Neural cell (in vitro differentiated cells): ENCODE measurements at regions not wholly inside any gene's neighbourhood (a gene's known extent, or its start where the extent isn't known, plus 50 kb on each side); places are given as distances from the start of the nearest gene placed in this dataset.

Source experiments
- H2AFZ ChIP-seq: fragments of 200-600, 300-800 bp; sonication (generic), shearing (Covaris generic); 2 replicates; pipeline ENCODE4 v1.6.0; 2014; ENCODE audit warnings: low read depth, mild to moderate bottlenecking, antibody characterized with exemption, low read length, moderate library complexity
- H3F3A ChIP-seq: fragments of 200-600 bp; shearing (Covaris generic); 2 replicates; pipeline ENCODE4 v1.6.1; 2016; ENCODE audit warnings: mild to moderate bottlenecking, moderate library complexity, mixed read lengths, antibody characterized with exemption, low read length; ENCODE audit not compliant: insufficient read depth, poor library complexity, severe bottlenecking
- H3K27ac ChIP-seq: fragments of 200-600, 300-800 bp; sonication (generic), shearing (Covaris generic); 2 replicates; pipeline ENCODE4 v1.5.1; 2014; ENCODE audit warnings: mild to moderate bottlenecking, low read length, moderate library complexity
- H3K27me3 ChIP-seq: fragments of 300-800, 200-600 bp; sonication (generic), shearing (Covaris generic); 2 replicates; pipeline ENCODE4 v1.6.0; 2014; ENCODE audit warnings: mild to moderate bottlenecking, low read depth, low read length, moderate library complexity; ENCODE audit not compliant: insufficient read depth
- H3K36me3 ChIP-seq: fragments of 300-800, 200-600 bp; sonication (generic), shearing (Covaris generic); 2 replicates; pipeline ENCODE4 v1.5.1; 2014; ENCODE audit warnings: mild to moderate bottlenecking, antibody characterized with exemption, low read length, moderate library complexity; ENCODE audit not compliant: insufficient read depth
- H3K4me2 ChIP-seq: fragments of 300-800, 200-600 bp; sonication (generic), shearing (Covaris generic); 2 replicates; pipeline ENCODE4 v1.6.0; 2014; ENCODE audit warnings: mild to moderate bottlenecking, low read length
- H3K4me3 ChIP-seq: fragments of 300-800, 200-600 bp; sonication (generic), shearing (Covaris generic); 2 replicates; pipeline ENCODE4 v1.5.1; 2014; ENCODE audit warnings: mild to moderate bottlenecking, low read length, moderate library complexity
- H3K79me2 ChIP-seq: fragments of 200-600 bp; shearing (Covaris generic); replicated peaks from 2 replicates; pipeline ENCODE4 v1.6.0; 2014; ENCODE audit warnings: mild to moderate bottlenecking, low read length, moderate library complexity; ENCODE audit not compliant: insufficient read depth
- H3K9ac ChIP-seq: fragments of 300-800, 200-600 bp; sonication (generic), shearing (Covaris generic); 2 replicates; pipeline ENCODE4 v1.6.1; 2016; ENCODE audit warnings: mild to moderate bottlenecking, low read length, mixed read lengths
- H3K9me2 ChIP-seq: fragments of 200-600 bp; shearing (Covaris generic); 2 replicates; pipeline ENCODE4 v1.6.1; 2016; ENCODE audit warnings: mild to moderate bottlenecking, low read length, mixed read lengths; ENCODE audit not compliant: insufficient read depth
- H3K9me3 ChIP-seq: fragments of 200-600, 300-800 bp; sonication (generic), shearing (Covaris generic); 2 replicates; pipeline ENCODE4 v1.6.1; 2016; ENCODE audit warnings: mild to moderate bottlenecking, mixed run types, low read length, moderate library complexity, mixed read lengths
- H4K20me1 ChIP-seq: fragments of 200-600 bp; shearing (Covaris generic); 2 replicates; pipeline ENCODE4 v1.6.1; 2016; ENCODE audit warnings: mild to moderate bottlenecking, mixed run types; ENCODE audit not compliant: insufficient read depth
- EP300 ChIP-seq: fragments of 450-650 bp; conservative IDR thresholded peaks from 2 replicates; pipeline ENCODE4 v1.6.1; 2014; ENCODE audit warnings: antibody characterized with exemption, mild to moderate bottlenecking, moderate library complexity; ENCODE audit not compliant: poor library complexity, severe bottlenecking
- EZH2 ChIP-seq: fragments of 200-600, 300-800 bp; shearing (Covaris generic), sonication (generic); IDR thresholded peaks from 2 replicates; pipeline ENCODE4 v1.6.1; 2014; ENCODE audit warnings: antibody characterized with exemption, low read length, borderline replicate concordance, mild to moderate bottlenecking; ENCODE audit not compliant: insufficient read depth, poor library complexity, severe bottlenecking
- MXI1 ChIP-seq: fragments of 450-650 bp; conservative IDR thresholded peaks from 2 replicates; pipeline ENCODE4 v1.6.1; 2014; ENCODE audit warnings: antibody characterized with exemption, mild to moderate bottlenecking; ENCODE audit not compliant: poor library complexity, severe bottlenecking
- POLR2AphosphoS5 ChIP-seq: IDR thresholded peaks from 2 replicates; pipeline ENCODE4 v1.6.1; 2012
- RAD21 ChIP-seq: fragments of 450-650 bp; conservative IDR thresholded peaks from 2 replicates; pipeline ENCODE4 v1.6.1; 2014; ENCODE audit warnings: antibody characterized with exemption, mild to moderate bottlenecking, moderate library complexity
- SMC3 ChIP-seq: fragments of 450-650 bp; conservative IDR thresholded peaks from 2 replicates; pipeline ENCODE4 v1.6.1; 2014; ENCODE audit warnings: antibody characterized with exemption, mild to moderate bottlenecking, moderate library complexity; ENCODE audit not compliant: poor library complexity
- TAF1 ChIP-seq: IDR thresholded peaks from 2 replicates; pipeline ENCODE4 v1.6.1; 2012; ENCODE audit warnings: low read depth
- TF ChIP-seq, protein P1 (sequence below): IDR thresholded peaks from 2 replicates; pipeline ENCODE4 v1.6.1; 2012; ENCODE audit warnings: borderline replicate concordance
- TF ChIP-seq, protein P2 (sequence below): fragments of 450-650 bp; IDR thresholded peaks from 2 replicates; pipeline ENCODE4 v1.5.1; 2014; ENCODE audit warnings: antibody characterized with exemption, mild to moderate bottlenecking, moderate library complexity; ENCODE audit not compliant: poor library complexity, severe bottlenecking

DNA sequence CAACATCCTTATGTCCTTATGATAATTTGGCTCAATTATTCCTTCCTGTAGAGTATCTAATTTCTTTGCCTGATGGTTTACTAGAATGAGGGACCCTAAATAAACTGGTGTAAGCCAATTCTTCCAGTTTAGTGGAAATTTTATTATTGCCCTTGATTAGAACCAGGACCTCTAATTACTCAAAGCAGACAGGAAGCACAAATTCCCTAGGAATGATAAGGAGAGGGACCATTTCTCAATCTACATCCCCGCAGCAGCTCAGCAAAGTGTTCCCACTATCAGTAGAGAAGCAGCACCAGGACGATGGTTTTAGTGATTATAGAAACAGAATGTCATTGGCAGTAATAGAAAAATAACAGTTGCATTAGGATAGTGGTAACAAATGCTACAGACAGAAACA lies 97.1 kb downstream of the PLPPR4 start:
- Histone ChIP-seq H3K79me2 (no peaks in the 10 kb centered on the region), H3K27ac (no peak overlapping the region), H3K36me3 (no peaks in the 10 kb centered on the region), H3F3A (no peaks in the 10 kb centered on the region), H3K9me3 (no peaks in the 10 kb centered on the region), H3K9me2 (no peaks in the 10 kb centered on the region), H4K20me1 (no peaks in the 10 kb centered on the region), H3K27me3 (no peaks in the 10 kb centered on the region), H2AFZ (no peak overlapping the region), H3K4me2 (no peak overlapping the region), H3K9ac (no peak overlapping the region), H3K4me3 (no peak overlapping the region)
- TF ChIP-seq, protein P1, sequence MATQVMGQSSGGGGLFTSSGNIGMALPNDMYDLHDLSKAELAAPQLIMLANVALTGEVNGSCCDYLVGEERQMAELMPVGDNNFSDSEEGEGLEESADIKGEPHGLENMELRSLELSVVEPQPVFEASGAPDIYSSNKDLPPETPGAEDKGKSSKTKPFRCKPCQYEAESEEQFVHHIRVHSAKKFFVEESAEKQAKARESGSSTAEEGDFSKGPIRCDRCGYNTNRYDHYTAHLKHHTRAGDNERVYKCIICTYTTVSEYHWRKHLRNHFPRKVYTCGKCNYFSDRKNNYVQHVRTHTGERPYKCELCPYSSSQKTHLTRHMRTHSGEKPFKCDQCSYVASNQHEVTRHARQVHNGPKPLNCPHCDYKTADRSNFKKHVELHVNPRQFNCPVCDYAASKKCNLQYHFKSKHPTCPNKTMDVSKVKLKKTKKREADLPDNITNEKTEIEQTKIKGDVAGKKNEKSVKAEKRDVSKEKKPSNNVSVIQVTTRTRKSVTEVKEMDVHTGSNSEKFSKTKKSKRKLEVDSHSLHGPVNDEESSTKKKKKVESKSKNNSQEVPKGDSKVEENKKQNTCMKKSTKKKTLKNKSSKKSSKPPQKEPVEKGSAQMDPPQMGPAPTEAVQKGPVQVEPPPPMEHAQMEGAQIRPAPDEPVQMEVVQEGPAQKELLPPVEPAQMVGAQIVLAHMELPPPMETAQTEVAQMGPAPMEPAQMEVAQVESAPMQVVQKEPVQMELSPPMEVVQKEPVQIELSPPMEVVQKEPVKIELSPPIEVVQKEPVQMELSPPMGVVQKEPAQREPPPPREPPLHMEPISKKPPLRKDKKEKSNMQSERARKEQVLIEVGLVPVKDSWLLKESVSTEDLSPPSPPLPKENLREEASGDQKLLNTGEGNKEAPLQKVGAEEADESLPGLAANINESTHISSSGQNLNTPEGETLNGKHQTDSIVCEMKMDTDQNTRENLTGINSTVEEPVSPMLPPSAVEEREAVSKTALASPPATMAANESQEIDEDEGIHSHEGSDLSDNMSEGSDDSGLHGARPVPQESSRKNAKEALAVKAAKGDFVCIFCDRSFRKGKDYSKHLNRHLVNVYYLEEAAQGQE = no peak
- TF ChIP-seq RAD21 (no peak), POLR2AphosphoS5 (no peak), EP300 (no peak)
- TF ChIP-seq, protein P2, sequence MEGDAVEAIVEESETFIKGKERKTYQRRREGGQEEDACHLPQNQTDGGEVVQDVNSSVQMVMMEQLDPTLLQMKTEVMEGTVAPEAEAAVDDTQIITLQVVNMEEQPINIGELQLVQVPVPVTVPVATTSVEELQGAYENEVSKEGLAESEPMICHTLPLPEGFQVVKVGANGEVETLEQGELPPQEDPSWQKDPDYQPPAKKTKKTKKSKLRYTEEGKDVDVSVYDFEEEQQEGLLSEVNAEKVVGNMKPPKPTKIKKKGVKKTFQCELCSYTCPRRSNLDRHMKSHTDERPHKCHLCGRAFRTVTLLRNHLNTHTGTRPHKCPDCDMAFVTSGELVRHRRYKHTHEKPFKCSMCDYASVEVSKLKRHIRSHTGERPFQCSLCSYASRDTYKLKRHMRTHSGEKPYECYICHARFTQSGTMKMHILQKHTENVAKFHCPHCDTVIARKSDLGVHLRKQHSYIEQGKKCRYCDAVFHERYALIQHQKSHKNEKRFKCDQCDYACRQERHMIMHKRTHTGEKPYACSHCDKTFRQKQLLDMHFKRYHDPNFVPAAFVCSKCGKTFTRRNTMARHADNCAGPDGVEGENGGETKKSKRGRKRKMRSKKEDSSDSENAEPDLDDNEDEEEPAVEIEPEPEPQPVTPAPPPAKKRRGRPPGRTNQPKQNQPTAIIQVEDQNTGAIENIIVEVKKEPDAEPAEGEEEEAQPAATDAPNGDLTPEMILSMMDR = no peak

DNA sequence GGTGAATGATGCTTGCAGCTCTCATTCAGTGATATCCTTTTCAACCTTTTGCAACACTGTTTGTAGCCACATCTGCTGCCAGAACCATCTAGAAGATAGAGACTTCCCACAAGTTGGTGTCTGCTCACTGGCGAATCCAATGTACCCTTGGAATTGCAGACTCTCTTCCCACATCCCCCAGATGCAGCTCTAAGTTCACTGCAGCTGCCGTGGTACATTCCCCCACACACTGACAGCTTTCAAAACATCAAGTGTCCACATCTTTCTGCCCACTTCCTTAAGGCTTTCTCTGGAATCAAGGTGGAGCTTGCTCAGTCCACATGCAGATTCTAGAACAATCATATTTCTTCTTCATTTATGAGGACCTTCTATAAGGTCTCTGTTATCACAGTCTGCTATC lies 99.2 kb downstream of the PLPPR4 start:
- H4K20me1 ChIP-seq = no peaks in the 10 kb centered on the region
- H3K27ac ChIP-seq = no peak overlapping the region
- no peaks in the 10 kb centered on the region for H3K9me2 ChIP-seq
- no peaks in the 10 kb centered on the region for H3K9me3 ChIP-seq
- TF ChIP-seq RAD21 (no peak), TAF1 (no peak), EP300 (no peak), EZH2 (no peak), SMC3 (no peak)
- H3K4me2 ChIP-seq = no peak overlapping the region
- H3F3A ChIP-seq = no peaks in the 10 kb centered on the region
- no peak overlapping the region for H3K4me3 ChIP-seq
- no peak overlapping the region for H2AFZ ChIP-seq
- H3K79me2 ChIP-seq = no peaks in the 10 kb centered on the region
- H3K9ac ChIP-seq = no peak overlapping the region
- H3K36me3 ChIP-seq = no peaks in the 10 kb centered on the region
- no peaks in the 10 kb centered on the region for H3K27me3 ChIP-seq

DNA sequence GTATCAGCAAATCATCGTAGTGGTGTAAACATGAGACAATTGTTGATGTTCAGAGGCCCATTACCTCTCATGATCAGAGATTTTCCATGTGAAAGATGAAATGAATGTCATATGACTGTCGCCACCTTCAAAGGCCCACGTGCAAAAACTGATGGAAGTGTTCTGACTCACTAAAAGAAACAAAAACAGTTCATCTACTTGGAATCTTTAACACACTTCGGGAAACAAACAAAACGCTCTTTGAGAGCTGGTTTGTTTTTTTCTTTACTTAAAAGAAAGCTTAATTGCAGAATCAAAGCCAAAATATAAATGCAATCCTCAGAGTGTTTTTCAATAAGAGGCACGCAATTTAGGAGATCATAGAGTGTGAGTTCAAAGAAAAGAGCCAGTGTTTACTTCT lies 100.8 kb downstream of the PLPPR4 start:
- TF ChIP-seq TAF1 = no peak
- TF ChIP-seq EZH2 = no peak
- no peak for TF ChIP-seq SMC3
- TF ChIP-seq, protein P1 = no peak
- TF ChIP-seq MXI1 = no peak
- TF ChIP-seq EP300 = no peak
- no peak for TF ChIP-seq RAD21
- TF ChIP-seq, protein P2 = no peak
- no peak for TF ChIP-seq POLR2AphosphoS5
- no peaks in the 10 kb centered on the region for H3K9me2 ChIP-seq
- no peaks in the 10 kb centered on the region for H3K36me3 ChIP-seq
- no peak overlapping the region for H3K4me2 ChIP-seq
- H3K9ac ChIP-seq = no peak overlapping the region
- no peaks in the 10 kb centered on the region for H3K79me2 ChIP-seq
- no peak overlapping the region for H2AFZ ChIP-seq
- H3K9me3 ChIP-seq = no peaks in the 10 kb centered on the region
- no peak overlapping the region for H3K4me3 ChIP-seq
- no peak overlapping the region for H3K27ac ChIP-seq
- H3K27me3 ChIP-seq = no peaks in the 10 kb centered on the region
- no peaks in the 10 kb centered on the region for H4K20me1 ChIP-seq
- no peaks in the 10 kb centered on the region for H3F3A ChIP-seq
